ENCODE measurements at regions not wholly inside any gene's neighbourhood (a gene's known extent, or its start where the extent isn't known, plus 50 kb on each side); places are given as distances from the start of the nearest gene placed in this dataset.
"Not testable (repeated sequence)": the region's sequence is repeated elsewhere in the genome, so short reads cannot be mapped to it uniquely, and the experiment has no call there.

DNA sequence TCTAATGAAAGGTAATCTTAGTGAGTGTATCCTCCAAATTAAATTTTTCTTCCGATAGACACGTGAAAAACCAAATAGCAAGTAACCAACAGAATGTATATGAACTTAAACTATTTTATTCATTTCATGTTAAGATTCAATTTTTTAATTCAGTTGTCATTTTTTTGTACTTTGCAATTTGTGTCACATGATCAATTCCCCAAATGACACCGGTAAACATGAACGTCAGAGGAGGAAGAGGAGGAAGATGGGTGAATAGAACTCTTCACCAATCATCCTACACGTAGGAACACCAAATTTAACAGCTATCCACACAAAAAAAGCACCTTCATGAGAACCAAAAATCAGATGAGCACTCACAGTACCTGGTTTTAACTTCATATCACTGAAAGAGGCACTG, 401.4 kb upstream of the MIR17HG start:
- not testable (repeated sequence) for TF ChIP-seq ZNF274 (IDR thresholded peaks at IDR 0.05; ENCODE audit: low read depth, low read length); YY1 (IDR thresholded peaks at IDR 0.05; ENCODE audit: insufficient read depth, insufficient read length)
